Trophoblast cell (in vitro differentiated cells and primary cell): ENCODE measurements at regions not wholly inside any gene's neighbourhood (a gene's known extent, or its start where the extent isn't known, plus 50 kb on each side); places are given as distances from the start of the nearest gene placed in this dataset.

Experiments
- DNase-seq, 2 donors: peaks; one replicate each; pipeline ENCODE4 v3.0.0-alpha.2; 2016
- H2AFZ ChIP-seq: 2 replicates; pipeline ENCODE4 v1.6.1; 2013; ENCODE audit warnings: low read length, moderate library complexity, mild to moderate bottlenecking; ENCODE audit not compliant: insufficient read depth, poor library complexity
- H2AK5ac ChIP-seq: 2 replicates; pipeline ENCODE4 v1.6.1; 2013; ENCODE audit warnings: mild to moderate bottlenecking, low read length
- H2BK120ac ChIP-seq: 2 replicates; pipeline ENCODE4 v1.6.1; 2013; ENCODE audit warnings: low read length, mild to moderate bottlenecking, moderate library complexity; ENCODE audit not compliant: insufficient read depth, poor library complexity
- H2BK12ac ChIP-seq: 2 replicates; pipeline ENCODE4 v1.6.1; 2013; ENCODE audit warnings: mild to moderate bottlenecking, low read length, moderate library complexity
- H2BK5ac ChIP-seq: 2 replicates; pipeline ENCODE4 v1.6.1; 2013; ENCODE audit warnings: low read length, low read depth, moderate library complexity, mild to moderate bottlenecking; ENCODE audit not compliant: poor library complexity
- H3K14ac ChIP-seq: 2 replicates; pipeline ENCODE4 v1.6.1; 2013; ENCODE audit warnings: mild to moderate bottlenecking, low read length
- H3K18ac ChIP-seq: 2 replicates; pipeline ENCODE4 v1.6.1; 2013; ENCODE audit warnings: mild to moderate bottlenecking, low read length
- H3K23ac ChIP-seq: 2 replicates; pipeline ENCODE4 v1.6.1; 2013; ENCODE audit warnings: low read length
- H3K27ac ChIP-seq: 2 replicates; pipeline ENCODE4 v1.5.1; 2013; ENCODE audit warnings: low read depth, mild to moderate bottlenecking, inconsistent platforms, low read length, moderate library complexity
- H3K27me3 ChIP-seq: 2 replicates; pipeline ENCODE4 v1.6.1; 2013; ENCODE audit warnings: inconsistent platforms, mild to moderate bottlenecking, low read length, moderate library complexity; ENCODE audit not compliant: insufficient read depth
- H3K36me3 ChIP-seq, 2 experiments: 1 replicate in 1 of 2; 2 replicates in 1 of 2; pipeline ENCODE4 v1.6.1; 2013; ENCODE audit warnings: low read length in 2 of 2, mild to moderate bottlenecking in 2 of 2, moderate library complexity in 1 of 2; ENCODE audit not compliant: insufficient read depth in 2 of 2, control insufficient read depth in 1 of 2
- H3K4ac ChIP-seq: 2 replicates; pipeline ENCODE4 v1.6.1; 2013; ENCODE audit warnings: low read depth, mild to moderate bottlenecking, low read length, moderate library complexity
- H3K4me1 ChIP-seq, 2 experiments: 1 replicate in 1 of 2; 2 replicates in 1 of 2; pipeline ENCODE4 v1.6.1; 2013; ENCODE audit warnings: low read length in 2 of 2, mild to moderate bottlenecking in 2 of 2, moderate library complexity in 1 of 2; ENCODE audit not compliant: insufficient read depth in 2 of 2, control insufficient read depth in 1 of 2
- H3K4me2 ChIP-seq: 2 replicates; pipeline ENCODE4 v1.6.1; 2013; ENCODE audit warnings: inconsistent platforms, mild to moderate bottlenecking, low read length, moderate library complexity
- H3K4me3 ChIP-seq: 2 replicates; pipeline ENCODE4 v1.5.1; 2013; ENCODE audit warnings: mild to moderate bottlenecking, low read depth, low read length, inconsistent platforms
- H3K79me1 ChIP-seq: one replicate; pipeline ENCODE4 v1.6.1; 2013; ENCODE audit warnings: low read length
- H3K79me2 ChIP-seq: 2 replicates; pipeline ENCODE4 v1.6.1; 2013; ENCODE audit warnings: low read length, mild to moderate bottlenecking; ENCODE audit not compliant: control insufficient read depth, insufficient read depth, poor library complexity
- H3K9ac ChIP-seq: 2 replicates; pipeline ENCODE4 v1.6.1; 2013; ENCODE audit warnings: mild to moderate bottlenecking, low read length
- H3K9me3 ChIP-seq: 2 replicates; pipeline ENCODE4 v1.6.1; 2013; ENCODE audit warnings: low read depth, mild to moderate bottlenecking, control low read depth, inconsistent platforms, low read length; ENCODE audit not compliant: insufficient read depth
- H4K12ac ChIP-seq: 2 replicates; pipeline ENCODE4 v1.6.1; 2013; ENCODE audit warnings: low read depth, mild to moderate bottlenecking, low read length, moderate library complexity
- H4K8ac ChIP-seq: 2 replicates; pipeline ENCODE4 v1.6.1; 2013; ENCODE audit warnings: low read depth, mild to moderate bottlenecking, low read length, moderate library complexity
- H4K91ac ChIP-seq: one replicate; pipeline ENCODE4 v1.6.1; 2013; ENCODE audit warnings: low read depth, mild to moderate bottlenecking, low read length, moderate library complexity
- WGBS: extraction: QIAGEN DNeasy Blood & Tissue Kit; methylation state at CpG from one replicate; pipeline ENCODE4 v1.1.7; 2013; ENCODE audit warnings: missing lambda C conversion rate; ENCODE audit not compliant: insufficient read length, insufficient coverage; ENCODE audit errors: extremely low coverage; 5-methylcytosine and 5-hydroxymethylcytosine counted together

GRCh38 chr12:70154960-70155589 is 88.2 kb upstream of the CNOT2 start:
- H3K79me2 ChIP-seq = no peaks in the 10 kb centered on the region
- no peak overlapping the region for H3K9ac ChIP-seq
- no peak overlapping the region for H2BK120ac ChIP-seq
- H3K23ac ChIP-seq = no peak overlapping the region
- no peak for DNase-seq
- H3K36me3 ChIP-seq = no peaks in the 10 kb centered on the region
- no peak overlapping the region for H4K91ac ChIP-seq
- no peak overlapping the region for H2BK5ac ChIP-seq
- no peak overlapping the region for H3K14ac ChIP-seq
- no peaks in the 10 kb centered on the region for H3K27me3 ChIP-seq
- H4K12ac ChIP-seq = no peak overlapping the region
- H3K4me2 ChIP-seq = no peak overlapping the region
- no peaks in the 10 kb centered on the region for H3K79me1 ChIP-seq
- no peak overlapping the region for H3K4ac ChIP-seq
- H4K8ac ChIP-seq = no peak overlapping the region
- H3K18ac ChIP-seq = no peak overlapping the region
- no peak overlapping the region for H2BK12ac ChIP-seq
- H3K4me1 ChIP-seq = no peaks in the 10 kb centered on the region
- H2AK5ac ChIP-seq = no peak overlapping the region
- H3K4me3 ChIP-seq = no peak overlapping the region
- no peak overlapping the region for H3K27ac ChIP-seq
- H2AFZ ChIP-seq = no peak overlapping the region
- H3K9me3 ChIP-seq = peaks cover 2% of the 10 kb centered on the region

GRCh38 chr12:70157099-70157498 is 86.1 kb upstream of the CNOT2 start:
- no peak overlapping the region for H3K4me2 ChIP-seq
- H4K12ac ChIP-seq = no peak overlapping the region
- no peak overlapping the region for H3K27ac ChIP-seq
- no peaks in the 10 kb centered on the region for H3K79me2 ChIP-seq
- no peak overlapping the region for H3K18ac ChIP-seq
- H2BK12ac ChIP-seq = no peak overlapping the region
- H2BK5ac ChIP-seq = no peak overlapping the region
- no peak overlapping the region for H4K8ac ChIP-seq
- H3K27me3 ChIP-seq = no peaks in the 10 kb centered on the region
- no peak overlapping the region for H3K14ac ChIP-seq
- H4K91ac ChIP-seq = no peak overlapping the region
- H3K79me1 ChIP-seq = no peaks in the 10 kb centered on the region
- H3K4me3 ChIP-seq = no peak overlapping the region
- no peak overlapping the region for H3K9ac ChIP-seq
- no peaks in the 10 kb centered on the region for H3K36me3 ChIP-seq
- H2AFZ ChIP-seq = no peak overlapping the region
- no peak for DNase-seq
- H2BK120ac ChIP-seq = no peak overlapping the region
- no CpG with 5 or more reads among the region's 1 CpG for WGBS
- no peak overlapping the region for H3K4ac ChIP-seq
- no peaks in the 10 kb centered on the region for H3K4me1 ChIP-seq
- no peak overlapping the region for H2AK5ac ChIP-seq
- H3K23ac ChIP-seq = no peak overlapping the region
- H3K9me3 ChIP-seq = no peaks in the 10 kb centered on the region

- H3K4me3 ChIP-seq = no peak overlapping the region
- no peak overlapping the region for H3K18ac ChIP-seq
- H2AFZ ChIP-seq = no peak overlapping the region
- H3K27ac ChIP-seq = no peak overlapping the region
- no peaks in the 10 kb centered on the region for H3K36me3 ChIP-seq
- H3K9me3 ChIP-seq = no peaks in the 10 kb centered on the region
- no peak overlapping the region for H4K12ac ChIP-seq
- H3K4ac ChIP-seq = no peak overlapping the region
- H4K91ac ChIP-seq = no peak overlapping the region
- no CpG with 5 or more reads among the region's 4 CpGs for WGBS
- H3K79me1 ChIP-seq = no peaks in the 10 kb centered on the region
- no peak overlapping the region for H4K8ac ChIP-seq
- no peak overlapping the region for H3K4me2 ChIP-seq
- H3K27me3 ChIP-seq = no peaks in the 10 kb centered on the region
- no peaks in the 10 kb centered on the region for H3K4me1 ChIP-seq
- H2AK5ac ChIP-seq = no peak overlapping the region
- H2BK120ac ChIP-seq = no peak overlapping the region
- no peak overlapping the region for H3K9ac ChIP-seq
- no peak for DNase-seq
- no peak overlapping the region for H2BK12ac ChIP-seq
- no peak overlapping the region for H2BK5ac ChIP-seq
- no peak overlapping the region for H3K23ac ChIP-seq
- H3K14ac ChIP-seq = no peak overlapping the region
- H3K79me2 ChIP-seq = no peaks in the 10 kb centered on the region
Measured at GRCh38 chr12:70165450-70165849, 77.8 kb upstream of the CNOT2 start.

- Histone ChIP-seq H2AK5ac (no peak overlapping the region), H3K4me2 (no peak overlapping the region), H3K27ac (no peak overlapping the region), H2AFZ (no peak overlapping the region), H3K23ac (no peak overlapping the region), H3K36me3 (no peaks in the 10 kb centered on the region), H2BK5ac (no peak overlapping the region), H3K27me3 (no peaks in the 10 kb centered on the region), H3K79me2 (no peaks in the 10 kb centered on the region), H3K9me3 (no peaks in the 10 kb centered on the region), H4K12ac (no peak overlapping the region), H3K4me3 (no peak overlapping the region), H3K18ac (no peak overlapping the region), H3K4me1 (no peaks in the 10 kb centered on the region), H4K8ac (no peak overlapping the region), H3K9ac (no peak overlapping the region), H4K91ac (no peak overlapping the region), H3K4ac (no peak overlapping the region), H3K14ac (no peak overlapping the region), H3K79me1 (no peaks in the 10 kb centered on the region), H2BK12ac (no peak overlapping the region), H2BK120ac (no peak overlapping the region)
- DNase-seq = no peak
Measured at GRCh38 chr12:70176290-70176689, 66.9 kb upstream of the CNOT2 start.
